ENCODE measurements at regions not wholly inside any gene's neighbourhood (a gene's known extent, or its start where the extent isn't known, plus 50 kb on each side); places are given as distances from the start of the nearest gene placed in this dataset.

- Histone ChIP-seq H3K9me3 (ENCODE audit: control insufficient read depth in 2 of 2, low read length in 2 of 2) (no peaks in the 10 kb centered on the region), H3K4me1 (ENCODE audit: control insufficient read depth, insufficient read depth, low read length) (no peaks in the 10 kb centered on the region), H3K36me3 (ENCODE audit: control insufficient read depth in 2 of 2, insufficient read depth in 2 of 2, low read length in 2 of 2) (no peaks in the 10 kb centered on the region), H3K27ac (ENCODE audit: low read length) (no peak overlapping the region), H3K4me3 (ENCODE audit: low read length in 2 of 2) (no peak overlapping the region), H3K9ac (ENCODE audit: low read length in 2 of 2) (no peak overlapping the region), H3K27me3 (ENCODE audit: control insufficient read depth in 1 of 2, insufficient read depth in 2 of 2, low read length in 2 of 2) (no peaks in the 10 kb centered on the region)
Observed at GRCh38 chr2:150710041-150710440, 222.6 kb upstream of the RND3 start.

- no peaks in the 10 kb centered on the region for H3K27me3 ChIP-seq (ENCODE audit: control insufficient read depth in 1 of 2, insufficient read depth in 2 of 2, low read length in 2 of 2)
- no peaks in the 10 kb centered on the region for H3K4me1 ChIP-seq (ENCODE audit: control insufficient read depth, insufficient read depth, low read length)
- H3K9me3 ChIP-seq (ENCODE audit: control insufficient read depth in 2 of 2, low read length in 2 of 2): no peaks in the 10 kb centered on the region
- no peak overlapping the region for H3K27ac ChIP-seq (ENCODE audit: low read length)
- no peak overlapping the region for H3K4me3 ChIP-seq (ENCODE audit: low read length in 2 of 2)
- no peak overlapping the region for H3K9ac ChIP-seq (ENCODE audit: low read length in 2 of 2)
- H3K36me3 ChIP-seq (ENCODE audit: control insufficient read depth in 2 of 2, insufficient read depth in 2 of 2, low read length in 2 of 2): no peaks in the 10 kb centered on the region
Observed at GRCh38 chr2:150706561-150706960, 219.1 kb upstream of the RND3 start.

GRCh38 chr2:150705767-150706166 lies 218.3 kb upstream of the RND3 start:
- Histone ChIP-seq H3K9ac (ENCODE audit: low read length in 2 of 2) (no peak overlapping the region), H3K36me3 (ENCODE audit: control insufficient read depth in 2 of 2, insufficient read depth in 2 of 2, low read length in 2 of 2) (no peaks in the 10 kb centered on the region), H3K4me1 (ENCODE audit: control insufficient read depth, insufficient read depth, low read length) (no peaks in the 10 kb centered on the region), H3K27ac (ENCODE audit: low read length) (no peak overlapping the region), H3K4me3 (ENCODE audit: low read length in 2 of 2) (no peak overlapping the region), H3K27me3 (ENCODE audit: control insufficient read depth in 1 of 2, insufficient read depth in 2 of 2, low read length in 2 of 2) (no peaks in the 10 kb centered on the region), H3K9me3 (ENCODE audit: control insufficient read depth in 2 of 2, low read length in 2 of 2) (no peaks in the 10 kb centered on the region)

- H3K9ac ChIP-seq (ENCODE audit: low read length in 2 of 2): no peak overlapping the region
- H3K36me3 ChIP-seq (ENCODE audit: control insufficient read depth in 2 of 2, insufficient read depth in 2 of 2, low read length in 2 of 2): no peaks in the 10 kb centered on the region
- no peak overlapping the region for H3K4me3 ChIP-seq (ENCODE audit: low read length in 2 of 2)
- H3K4me1 ChIP-seq (ENCODE audit: control insufficient read depth, insufficient read depth, low read length): no peaks in the 10 kb centered on the region
- H3K27ac ChIP-seq (ENCODE audit: low read length): no peak overlapping the region
- no peaks in the 10 kb centered on the region for H3K9me3 ChIP-seq (ENCODE audit: control insufficient read depth in 2 of 2, low read length in 2 of 2)
- no peaks in the 10 kb centered on the region for H3K27me3 ChIP-seq (ENCODE audit: control insufficient read depth in 1 of 2, insufficient read depth in 2 of 2, low read length in 2 of 2)
Observed at GRCh38 chr2:150705357-150705756, 217.9 kb upstream of the RND3 start.

GRCh38 chr2:150702791-150703190 lies 215.3 kb upstream of the RND3 start:
- no peaks in the 10 kb centered on the region for H3K4me1 ChIP-seq (ENCODE audit: control insufficient read depth, insufficient read depth, low read length)
- no peak overlapping the region for H3K27ac ChIP-seq (ENCODE audit: low read length)
- H3K9me3 ChIP-seq (ENCODE audit: control insufficient read depth in 2 of 2, low read length in 2 of 2): no peaks in the 10 kb centered on the region
- no peaks in the 10 kb centered on the region for H3K27me3 ChIP-seq (ENCODE audit: control insufficient read depth in 1 of 2, insufficient read depth in 2 of 2, low read length in 2 of 2)
- no peak overlapping the region for H3K9ac ChIP-seq (ENCODE audit: low read length in 2 of 2)
- H3K4me3 ChIP-seq (ENCODE audit: low read length in 2 of 2): no peak overlapping the region
- H3K36me3 ChIP-seq (ENCODE audit: control insufficient read depth in 2 of 2, insufficient read depth in 2 of 2, low read length in 2 of 2): no peaks in the 10 kb centered on the region

GRCh38 chr2:150700666-150701580 lies 213.5 kb upstream of the RND3 start:
- H3K27ac ChIP-seq (ENCODE audit: low read length): no peak overlapping the region
- H3K36me3 ChIP-seq (ENCODE audit: control insufficient read depth in 2 of 2, insufficient read depth in 2 of 2, low read length in 2 of 2): no peaks in the 10 kb centered on the region
- H3K4me1 ChIP-seq (ENCODE audit: control insufficient read depth, insufficient read depth, low read length): no peaks in the 10 kb centered on the region
- no peaks in the 10 kb centered on the region for H3K27me3 ChIP-seq (ENCODE audit: control insufficient read depth in 1 of 2, insufficient read depth in 2 of 2, low read length in 2 of 2)
- peaks cover 0 to 4% of the 10 kb centered on the region in 2 donors for H3K9me3 ChIP-seq (ENCODE audit: control insufficient read depth in 2 of 2, low read length in 2 of 2)
- no peak overlapping the region for H3K4me3 ChIP-seq (ENCODE audit: low read length in 2 of 2)
- H3K9ac ChIP-seq (ENCODE audit: low read length in 2 of 2): no peak overlapping the region

GRCh38 chr2:150699218-150699617 lies 211.8 kb upstream of the RND3 start:
- no peak overlapping the region for H3K4me3 ChIP-seq (ENCODE audit: low read length in 2 of 2)
- H3K36me3 ChIP-seq (ENCODE audit: control insufficient read depth in 2 of 2, insufficient read depth in 2 of 2, low read length in 2 of 2): no peaks in the 10 kb centered on the region
- H3K9me3 ChIP-seq (ENCODE audit: control insufficient read depth in 2 of 2, low read length in 2 of 2): peaks cover 0 to 4% of the 10 kb centered on the region in 2 donors
- H3K27ac ChIP-seq (ENCODE audit: low read length): no peak overlapping the region
- no peak overlapping the region for H3K9ac ChIP-seq (ENCODE audit: low read length in 2 of 2)
- no peaks in the 10 kb centered on the region for H3K27me3 ChIP-seq (ENCODE audit: control insufficient read depth in 1 of 2, insufficient read depth in 2 of 2, low read length in 2 of 2)
- no peaks in the 10 kb centered on the region for H3K4me1 ChIP-seq (ENCODE audit: control insufficient read depth, insufficient read depth, low read length)

- Histone ChIP-seq H3K9me3 (ENCODE audit: control insufficient read depth in 2 of 2, low read length in 2 of 2) (peaks cover 0 to 4% of the 10 kb centered on the region in 2 donors), H3K9ac (ENCODE audit: low read length in 2 of 2) (no peak overlapping the region), H3K27me3 (ENCODE audit: control insufficient read depth in 1 of 2, insufficient read depth in 2 of 2, low read length in 2 of 2) (no peaks in the 10 kb centered on the region), H3K4me3 (ENCODE audit: low read length in 2 of 2) (no peak overlapping the region), H3K36me3 (ENCODE audit: control insufficient read depth in 2 of 2, insufficient read depth in 2 of 2, low read length in 2 of 2) (no peaks in the 10 kb centered on the region), H3K27ac (ENCODE audit: low read length) (no peak overlapping the region), H3K4me1 (ENCODE audit: control insufficient read depth, insufficient read depth, low read length) (no peaks in the 10 kb centered on the region)
Observed at GRCh38 chr2:150698016-150698661, 210.7 kb upstream of the RND3 start.

GRCh38 chr2:150697596-150697995 lies 210.1 kb upstream of the RND3 start:
- Histone ChIP-seq H3K4me1 (ENCODE audit: control insufficient read depth, insufficient read depth, low read length) (no peaks in the 10 kb centered on the region), H3K4me3 (ENCODE audit: low read length in 2 of 2) (no peak overlapping the region), H3K27ac (ENCODE audit: low read length) (no peak overlapping the region), H3K9ac (ENCODE audit: low read length in 2 of 2) (no peak overlapping the region), H3K36me3 (ENCODE audit: control insufficient read depth in 2 of 2, insufficient read depth in 2 of 2, low read length in 2 of 2) (no peaks in the 10 kb centered on the region), H3K9me3 (ENCODE audit: control insufficient read depth in 2 of 2, low read length in 2 of 2) (peaks cover 0 to 4% of the 10 kb centered on the region in 2 donors), H3K27me3 (ENCODE audit: control insufficient read depth in 1 of 2, insufficient read depth in 2 of 2, low read length in 2 of 2) (no peaks in the 10 kb centered on the region)

- no peaks in the 10 kb centered on the region for H3K27me3 ChIP-seq (ENCODE audit: control insufficient read depth in 1 of 2, insufficient read depth in 2 of 2, low read length in 2 of 2)
- H3K4me3 ChIP-seq (ENCODE audit: low read length in 2 of 2): no peak overlapping the region
- H3K36me3 ChIP-seq (ENCODE audit: control insufficient read depth in 2 of 2, insufficient read depth in 2 of 2, low read length in 2 of 2): no peaks in the 10 kb centered on the region
- H3K9me3 ChIP-seq (ENCODE audit: control insufficient read depth in 2 of 2, low read length in 2 of 2): peaks cover 0 to 4% of the 10 kb centered on the region in 2 donors
- H3K27ac ChIP-seq (ENCODE audit: low read length): no peak overlapping the region
- no peak overlapping the region for H3K9ac ChIP-seq (ENCODE audit: low read length in 2 of 2)
- no peaks in the 10 kb centered on the region for H3K4me1 ChIP-seq (ENCODE audit: control insufficient read depth, insufficient read depth, low read length)
Observed at GRCh38 chr2:150695451-150696135, 208.1 kb upstream of the RND3 start.

Data from stomach smooth muscle (tissue), 2 donors.